ENCODE measurements at regions not wholly inside any gene's neighbourhood (a gene's known extent, or its start where the extent isn't known, plus 50 kb on each side); places are given as distances from the start of the nearest gene placed in this dataset.

GRCh38 chr9:109861499-109861898 lies 81.5 kb downstream of the PALM2AKAP2 start:
- TF ChIP-seq, protein P1, sequence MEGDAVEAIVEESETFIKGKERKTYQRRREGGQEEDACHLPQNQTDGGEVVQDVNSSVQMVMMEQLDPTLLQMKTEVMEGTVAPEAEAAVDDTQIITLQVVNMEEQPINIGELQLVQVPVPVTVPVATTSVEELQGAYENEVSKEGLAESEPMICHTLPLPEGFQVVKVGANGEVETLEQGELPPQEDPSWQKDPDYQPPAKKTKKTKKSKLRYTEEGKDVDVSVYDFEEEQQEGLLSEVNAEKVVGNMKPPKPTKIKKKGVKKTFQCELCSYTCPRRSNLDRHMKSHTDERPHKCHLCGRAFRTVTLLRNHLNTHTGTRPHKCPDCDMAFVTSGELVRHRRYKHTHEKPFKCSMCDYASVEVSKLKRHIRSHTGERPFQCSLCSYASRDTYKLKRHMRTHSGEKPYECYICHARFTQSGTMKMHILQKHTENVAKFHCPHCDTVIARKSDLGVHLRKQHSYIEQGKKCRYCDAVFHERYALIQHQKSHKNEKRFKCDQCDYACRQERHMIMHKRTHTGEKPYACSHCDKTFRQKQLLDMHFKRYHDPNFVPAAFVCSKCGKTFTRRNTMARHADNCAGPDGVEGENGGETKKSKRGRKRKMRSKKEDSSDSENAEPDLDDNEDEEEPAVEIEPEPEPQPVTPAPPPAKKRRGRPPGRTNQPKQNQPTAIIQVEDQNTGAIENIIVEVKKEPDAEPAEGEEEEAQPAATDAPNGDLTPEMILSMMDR (IDR thresholded peaks at IDR 0.05): no peak
- DNase-seq: no peak
- Mint-ChIP-seq H3K9me3 (peaks cover 5% of the 10 kb centered on the region), H3K27me3 (ENCODE audit: low read depth, poor library complexity) (no peaks in the 10 kb centered on the region), H3K4me3 (no peak overlapping the region), H3K27ac (no peak overlapping the region), H3K4me1 (peaks cover 10% of the 10 kb centered on the region), H3K36me3 (ENCODE audit: low read depth) (peaks cover 5% of the 10 kb centered on the region)

GRCh38 chr9:109861918-109862317 lies 81.9 kb downstream of the PALM2AKAP2 start:
- H3K4me1 Mint-ChIP-seq: peaks cover 5% of the 10 kb centered on the region
- no peak for DNase-seq
- no peaks in the 10 kb centered on the region for H3K27me3 Mint-ChIP-seq (ENCODE audit: low read depth, poor library complexity)
- H3K36me3 Mint-ChIP-seq (ENCODE audit: low read depth): peaks cover 5% of the 10 kb centered on the region
- peaks cover 5% of the 10 kb centered on the region for H3K9me3 Mint-ChIP-seq
- H3K27ac Mint-ChIP-seq: no peak overlapping the region
- TF ChIP-seq, protein P1 (IDR thresholded peaks at IDR 0.05): no peak
- no peak overlapping the region for H3K4me3 Mint-ChIP-seq

DNA sequence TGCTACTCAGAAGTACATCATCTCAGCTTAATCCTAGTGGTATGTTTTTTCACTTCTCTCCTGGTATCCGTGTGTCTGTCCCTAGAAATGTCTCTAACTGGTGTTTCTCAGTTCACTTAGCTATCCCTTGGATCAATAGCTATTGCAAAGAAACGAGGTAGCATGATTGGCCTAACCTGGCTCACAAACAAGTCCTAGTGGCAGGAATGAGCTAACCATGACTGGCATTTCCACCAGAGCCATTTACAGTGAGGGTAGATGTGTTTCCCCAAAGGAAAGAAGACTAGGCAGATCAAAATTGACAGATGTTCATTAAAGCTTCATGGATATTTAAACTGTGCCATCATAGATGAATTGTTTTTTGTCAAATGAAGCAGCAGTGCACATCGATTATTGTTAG lies 82.5 kb downstream of the PALM2AKAP2 start:
- H3K36me3 Mint-ChIP-seq (ENCODE audit: low read depth): peaks cover 5% of the 10 kb centered on the region
- peaks cover 4% of the 10 kb centered on the region for H3K4me1 Mint-ChIP-seq
- DNase-seq: no peak
- peaks cover 5% of the 10 kb centered on the region for H3K9me3 Mint-ChIP-seq
- no peaks in the 10 kb centered on the region for H3K27me3 Mint-ChIP-seq (ENCODE audit: low read depth, poor library complexity)
- TF ChIP-seq, protein P1 (IDR thresholded peaks at IDR 0.05): no peak
- H3K4me3 Mint-ChIP-seq: no peak overlapping the region
- no peak overlapping the region for H3K27ac Mint-ChIP-seq

DNA sequence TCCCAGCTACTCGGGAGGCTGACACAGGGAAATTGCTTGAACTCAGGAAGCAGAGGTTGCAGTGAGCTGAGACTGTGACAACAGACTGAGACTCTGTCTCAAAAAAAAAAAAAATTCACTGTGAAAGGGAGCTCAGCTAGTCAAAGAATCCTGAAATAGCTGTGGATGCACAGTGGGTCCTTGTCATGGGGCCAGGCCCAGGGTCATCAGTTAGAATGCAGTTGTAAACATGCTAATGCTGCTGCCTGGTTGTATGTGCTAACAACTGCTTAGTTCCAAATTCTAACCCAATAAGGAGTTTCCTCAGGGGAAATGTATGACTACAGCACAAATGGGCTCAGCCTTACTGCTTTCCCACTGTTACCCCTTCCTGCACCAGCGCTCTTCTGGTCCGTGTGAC lies 84.0 kb downstream of the PALM2AKAP2 start:
- H3K27me3 Mint-ChIP-seq (ENCODE audit: low read depth, poor library complexity): no peaks in the 10 kb centered on the region
- no peak overlapping the region for H3K4me3 Mint-ChIP-seq
- peaks cover 5% of the 10 kb centered on the region for H3K9me3 Mint-ChIP-seq
- peaks cover 5% of the 10 kb centered on the region for H3K36me3 Mint-ChIP-seq (ENCODE audit: low read depth)
- H3K27ac Mint-ChIP-seq: no peak overlapping the region
- DNase-seq: no peak
- TF ChIP-seq, protein P1 (IDR thresholded peaks at IDR 0.05): no peak
- peaks cover 19% of the 10 kb centered on the region for H3K4me1 Mint-ChIP-seq

DNA sequence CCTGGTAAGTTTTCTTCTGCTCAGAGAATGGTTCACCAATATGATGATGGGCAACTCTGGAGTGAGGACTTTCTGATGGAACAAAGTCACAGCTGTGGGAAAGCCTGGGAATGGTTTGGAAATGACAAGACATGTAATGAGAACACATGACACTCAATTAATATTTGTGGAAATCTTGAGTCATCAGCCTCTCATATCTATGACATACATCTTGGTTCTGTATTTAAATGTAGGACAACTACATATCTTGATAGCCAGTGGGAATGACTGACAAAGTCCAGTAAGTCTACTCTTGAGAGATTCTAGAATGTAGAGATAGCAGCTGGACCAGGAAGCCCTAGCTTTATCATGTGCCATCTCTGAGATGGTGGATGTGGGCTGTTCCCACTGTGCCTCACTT lies 85.5 kb downstream of the PALM2AKAP2 start:
- Mint-ChIP-seq H3K9me3 (peaks cover 5% of the 10 kb centered on the region), H3K4me3 (no peak overlapping the region), H3K27ac (no peak overlapping the region), H3K27me3 (ENCODE audit: low read depth, poor library complexity) (peaks cover 6% of the 10 kb centered on the region), H3K4me1 (peaks cover 19% of the 10 kb centered on the region), H3K36me3 (ENCODE audit: low read depth) (peaks cover 10% of the 10 kb centered on the region)
- DNase-seq: no peak
- TF ChIP-seq, protein P1 (IDR thresholded peaks at IDR 0.05): no peak

- TF ChIP-seq, protein P1 (IDR thresholded peaks at IDR 0.05): no peak
- Mint-ChIP-seq H3K9me3 (peaks cover 5% of the 10 kb centered on the region), H3K27ac (no peak overlapping the region), H3K4me3 (no peak overlapping the region), H3K36me3 (ENCODE audit: low read depth) (peaks cover 10% of the 10 kb centered on the region), H3K4me1 (peaks cover 19% of the 10 kb centered on the region), H3K27me3 (ENCODE audit: low read depth, poor library complexity) (peaks cover 6% of the 10 kb centered on the region)
- DNase-seq: no peak
These were observed 88.2 kb downstream of the PALM2AKAP2 start for GRCh38 chr9:109868207-109868606.
